IMR-90 (cell line): ENCODE measurements at regions not wholly inside any gene's neighbourhood (a gene's known extent, or its start where the extent isn't known, plus 50 kb on each side); places are given as distances from the start of the nearest gene placed in this dataset.

ENCODE experiments used
- ATAC-seq: fragments of 200-7000 bp; cut with Tn5 transposase; 2 replicates; pipeline ENCODE4 v1.9.1; 2020; ENCODE audit warnings: low read depth, mild to moderate bottlenecking, moderate library complexity
- BruUV-seq: library from RNA; stranded (reverse); fragments of 400-500 nt; replicated peaks from 2 replicates; lab custom pipeline; 2021; lab: Mats Ljungman, UMichigan
- CTCF ChIA-PET: fragments of 300-600 bp; formaldehyde crosslinking; extraction: SDS; loops from one replicate; lab custom pipeline; 2021; ENCODE audit warnings: antibody characterized with exemption; lab: Yijun Ruan, JAX
- POLR2A ChIA-PET: fragments of 300-600 bp; sonication (Branson Sonifier 250); formaldehyde crosslinking; loops from one replicate; lab custom pipeline; 2022; ENCODE audit warnings: antibody characterized with exemption; ENCODE audit not compliant: unreplicated experiment; lab: Charles Lee
- DNase-seq: peaks from one replicate; pipeline ENCODE4 v3.0.0; 2013
- H2AFZ ChIP-seq: replicated peaks from 2 replicates; pipeline ENCODE3; 2013; ENCODE audit warnings: low read length, mild to moderate bottlenecking; ENCODE audit not compliant: poor library complexity
- H2AK5ac ChIP-seq: 2 replicates; pipeline ENCODE4 v1.6.1; 2013; ENCODE audit warnings: low read depth, low read length, inconsistent platforms
- H2AK9ac ChIP-seq: replicated peaks from 2 replicates; pipeline ENCODE3; 2013; ENCODE audit warnings: mild to moderate bottlenecking, low read depth, low read length, moderate library complexity; ENCODE audit not compliant: poor library complexity
- H2BK120ac ChIP-seq: 2 replicates; pipeline ENCODE4 v1.6.1; 2013; ENCODE audit warnings: low read depth, low read length, inconsistent platforms
- H2BK15ac ChIP-seq: 3 replicates; pipeline ENCODE4 v1.6.1; 2013; ENCODE audit warnings: low read depth, low read length, inconsistent platforms
- H2BK20ac ChIP-seq: 2 replicates; pipeline ENCODE4 v1.6.1; 2013; ENCODE audit warnings: low read depth, mild to moderate bottlenecking, inconsistent platforms, low read length, moderate library complexity
- H2BK5ac ChIP-seq: 2 replicates; pipeline ENCODE4 v1.6.1; 2013; ENCODE audit warnings: mild to moderate bottlenecking, low read depth, low read length, inconsistent platforms; ENCODE audit not compliant: poor library complexity, severe bottlenecking
- H3K14ac ChIP-seq: replicated peaks from 2 replicates; pipeline ENCODE4 v1.6.1; 2013; ENCODE audit warnings: low read depth, low read length, inconsistent platforms
- H3K18ac ChIP-seq: 2 replicates; pipeline ENCODE4 v1.6.1; 2013; ENCODE audit warnings: low read depth, low read length, control low read depth
- H3K23ac ChIP-seq: 2 replicates; pipeline ENCODE4 v1.6.1; 2013; ENCODE audit warnings: low read depth, low read length, inconsistent platforms
- H3K27ac ChIP-seq: 2 replicates; pipeline ENCODE4 v1.5.1; 2013; ENCODE audit warnings: mild to moderate bottlenecking, control low read depth, low read length; ENCODE audit not compliant: insufficient read depth
- H3K27me3 ChIP-seq: 2 replicates; pipeline ENCODE4 v1.6.1; 2013; ENCODE audit warnings: low read length; ENCODE audit not compliant: control insufficient read depth, insufficient read depth
- H3K36me3 ChIP-seq: 2 replicates; pipeline ENCODE4 v1.6.1; 2013; ENCODE audit warnings: low read length, mixed read lengths; ENCODE audit not compliant: control insufficient read depth, insufficient read depth
- H3K4ac ChIP-seq: 2 replicates; pipeline ENCODE4 v1.6.1; 2013; ENCODE audit warnings: low read depth, low read length, inconsistent platforms
- H3K4me1 ChIP-seq: 2 replicates; pipeline ENCODE4 v1.6.1; 2013; ENCODE audit warnings: low read length, mixed read lengths; ENCODE audit not compliant: control insufficient read depth, insufficient read depth
- H3K4me2 ChIP-seq: 2 replicates; pipeline ENCODE4 v1.6.1; 2013; ENCODE audit warnings: low read depth, mild to moderate bottlenecking, control low read depth, low read length, moderate library complexity
- H3K4me3 ChIP-seq: 2 replicates; pipeline ENCODE4 v1.5.1; 2013; ENCODE audit warnings: low read depth, mild to moderate bottlenecking, control low read depth, low read length, moderate library complexity; ENCODE audit not compliant: insufficient read depth
- H3K56ac ChIP-seq: 2 replicates; pipeline ENCODE4 v1.6.1; 2013; ENCODE audit warnings: low read length, inconsistent platforms; ENCODE audit not compliant: insufficient read depth; ENCODE audit errors: extremely low read depth
- H3K79me1 ChIP-seq, 2 experiments: 2 replicates each; pipeline ENCODE4 v1.6.1; 2013; ENCODE audit warnings: low read length in 2 of 2, inconsistent platforms in 1 of 2, low read depth in 1 of 2
- H3K9ac ChIP-seq: 2 replicates; pipeline ENCODE4 v1.6.1; 2013; ENCODE audit warnings: low read depth, low read length, control low read depth
- H3K9me1 ChIP-seq: 2 replicates; pipeline ENCODE4 v1.6.1; 2013; ENCODE audit warnings: low read length, inconsistent platforms; ENCODE audit not compliant: insufficient read depth
- H3K9me3 ChIP-seq: 2 replicates; pipeline ENCODE4 v1.6.1; 2013; ENCODE audit warnings: low read length; ENCODE audit not compliant: control insufficient read depth, insufficient read depth
- H4K20me1 ChIP-seq: 2 replicates; pipeline ENCODE4 v1.6.1; 2013; ENCODE audit warnings: low read length, inconsistent platforms; ENCODE audit not compliant: insufficient read depth
- H4K5ac ChIP-seq: 2 replicates; pipeline ENCODE4 v1.6.1; 2013; ENCODE audit warnings: mild to moderate bottlenecking, low read depth, low read length, control low read depth
- H4K8ac ChIP-seq, 2 experiments: 2 replicates each; pipeline ENCODE4 v1.6.1; 2013; ENCODE audit warnings: low read depth in 2 of 2, low read length in 2 of 2, control low read depth in 1 of 2, inconsistent platforms in 1 of 2
- H4K91ac ChIP-seq: 2 replicates; pipeline ENCODE4 v1.6.1; 2013; ENCODE audit warnings: low read depth, low read length, inconsistent platforms; ENCODE audit not compliant: insufficient read depth
- BHLHE40 ChIP-seq: fragments of 150-350 bp; IDR thresholded peaks from 2 replicates; pipeline ENCODE4 v1.6.1; 2016; ENCODE audit warnings: mild to moderate bottlenecking, low read depth, low read length
- CHD1 ChIP-seq: IDR thresholded peaks from 2 replicates; pipeline ENCODE4 v1.6.1; 2012; ENCODE audit warnings: low read depth, low read length, improper control_type of control experiment
- USF2 ChIP-seq: fragments of 150-350 bp; IDR thresholded peaks from 2 replicates; pipeline ENCODE4 v1.6.1; 2017; ENCODE audit warnings: mild to moderate bottlenecking, antibody characterized with exemption, low read length, low read depth
- WGBS, 2 experiments: methylation state at CpG; one replicate each; pipeline versions ENCODE4 v1.1.5 to v1.1.7; 2013; ENCODE audit warnings: missing lambda C conversion rate in 2 of 2; ENCODE audit not compliant: insufficient read length in 1 of 2; ENCODE audit errors: extremely low coverage in 2 of 2; 5-methylcytosine and 5-hydroxymethylcytosine counted together
- dilution Hi-C: fragments of 300-500 bp; cut with HindIII; formaldehyde crosslinking; loops from one replicate; pipeline ENCODE4 v1.14.3; 2018; ENCODE audit warnings: low sequenced_read_pairs; ENCODE audit not compliant: unreplicated experiment
- in situ Hi-C: fragments of 300-500 bp; cut with MboI; formaldehyde crosslinking; loops from 3 replicates; pipeline ENCODE4 v1.14.3; 2019; ENCODE audit warnings: low sequenced_read_pairs, inconsistent platforms, mixed read lengths
- intact Hi-C: fragments of 100-400 bp; cut with micrococcal nuclease; formaldehyde crosslinking; loops from 2 replicates; pipeline ENCODE4 v1.10.0; 2022

GRCh38 chr2:151157000-151157735 lies 104.5 kb downstream of the RBM43 start:
- DNase-seq = peak; percentile 30
- no peak overlapping the region for H2AFZ ChIP-seq
- in situ Hi-C loops (no loop called here), dilution Hi-C loops (no loop called here), intact Hi-C loops (no loop called here)
- no peak overlapping the region for H3K4me2 ChIP-seq
- H3K27me3 ChIP-seq = no peaks in the 10 kb centered on the region
- H3K56ac ChIP-seq = no peak overlapping the region
- no peak overlapping the region for H2AK5ac ChIP-seq
- H4K8ac ChIP-seq = no peak overlapping the region
- no peak overlapping the region for H4K5ac ChIP-seq
- no peak overlapping the region for H2BK120ac ChIP-seq
- no CpG with 5 or more reads among the region's 5 CpGs for WGBS, 2 experiments
- no peak overlapping the region for H2BK15ac ChIP-seq
- H3K4ac ChIP-seq = no peak overlapping the region
- ATAC-seq = no peak
- no peak overlapping the region for H3K14ac ChIP-seq
- no peaks in the 10 kb centered on the region for H3K36me3 ChIP-seq
- no peak overlapping the region for H4K91ac ChIP-seq
- H2BK5ac ChIP-seq = no peak overlapping the region
- no peaks in the 10 kb centered on the region; the same call in 1 of the 2 replicates for H3K4me1 ChIP-seq
- CTCF ChIA-PET = interaction anchor here (0.9 kb wide), 1 partner anchor 18 kb away, joined by 3 read pairs; no protein-coding TSS in a partner anchor
- H3K27ac ChIP-seq = no peak overlapping the region
- H2BK20ac ChIP-seq = no peak overlapping the region
- no peak overlapping the region for H3K18ac ChIP-seq
- no peaks in the 10 kb centered on the region for H3K79me1 ChIP-seq
- no peaks in the 10 kb centered on the region for H3K9me3 ChIP-seq
- no peak overlapping the region for H2AK9ac ChIP-seq
- BruUV-seq = no TSS peak
- H3K9ac ChIP-seq = no peak overlapping the region
- POLR2A ChIA-PET = no interaction called here
- no peak for TF ChIP-seq USF2
- TF ChIP-seq CHD1 = no peak
- TF ChIP-seq BHLHE40 = no peak
- no peaks in the 10 kb centered on the region for H4K20me1 ChIP-seq
- H3K23ac ChIP-seq = no peak overlapping the region
- no peaks in the 10 kb centered on the region for H3K9me1 ChIP-seq
- H3K4me3 ChIP-seq = no peak overlapping the region
